H1 (cell line): ENCODE measurements at regions not wholly inside any gene's neighbourhood (a gene's known extent, or its start where the extent isn't known, plus 50 kb on each side); places are given as distances from the start of the nearest gene placed in this dataset.

Experiments
- CTCF ChIA-PET: fragments of 300-600 bp; sonication (Branson Sonifier 250); formaldehyde crosslinking; loops from one replicate; lab custom pipeline; 2021; ENCODE audit not compliant: partially characterized antibody; lab: Charles Lee
- POLR2A ChIA-PET: fragments of 300-600 bp; sonication (Branson Sonifier 250); formaldehyde crosslinking; loops from one replicate; lab custom pipeline; 2021; ENCODE audit warnings: inconsistent platforms; ENCODE audit not compliant: partially characterized antibody; lab: Charles Lee
- DNase-seq, 2 experiments: peaks; one replicate each; pipeline versions ENCODE4 v3.0.0 to v3.0.0-alpha.2; 2010 to 2022; ENCODE audit warnings: low spot score in 2 of 2, low read depth in 1 of 2, mixed read lengths in 1 of 2
- FAIRE-seq: peaks from 2 replicates; lab custom pipeline; 2011; peaks lifted over from hg19 to GRCh38; lab: Jason Lieb, UNC
- H2AFZ ChIP-seq: 2 replicates; pipeline ENCODE4 v1.8.1; 2012; ENCODE audit warnings: low read length, inconsistent platforms
- H2AK5ac ChIP-seq: 2 replicates; pipeline ENCODE4 v1.6.1; 2013; ENCODE audit warnings: low read depth, low read length
- H2BK120ac ChIP-seq: replicated peaks from 2 replicates; pipeline ENCODE3; 2013; ENCODE audit warnings: low read depth, low read length, inconsistent platforms
- H2BK12ac ChIP-seq: 2 replicates; pipeline ENCODE4 v1.6.1; 2013; ENCODE audit warnings: low read depth, low read length
- H2BK15ac ChIP-seq: 2 replicates; pipeline ENCODE4 v1.6.1; 2013; ENCODE audit warnings: low read length
- H2BK20ac ChIP-seq: 2 replicates; pipeline ENCODE4 v1.6.1; 2013; ENCODE audit warnings: low read length
- H2BK5ac ChIP-seq: 2 replicates; pipeline ENCODE4 v1.6.1; 2013; ENCODE audit warnings: low read depth, low read length
- H3K14ac ChIP-seq: 2 replicates; pipeline ENCODE4 v1.6.1; 2013; ENCODE audit warnings: inconsistent platforms; ENCODE audit not compliant: insufficient read length
- H3K18ac ChIP-seq: 2 replicates; pipeline ENCODE4 v1.6.1; 2013; ENCODE audit warnings: low read length; ENCODE audit errors: extremely low read depth
- H3K23ac ChIP-seq: 2 replicates; pipeline ENCODE4 v1.6.1; 2013; ENCODE audit warnings: inconsistent platforms; ENCODE audit not compliant: insufficient read length
- H3K23me2 ChIP-seq: 2 replicates; pipeline ENCODE4 v1.6.1; 2013; ENCODE audit warnings: low read depth, low read length
- H3K27ac ChIP-seq: 2 replicates; pipeline ENCODE4 v1.6.1; 2011; ENCODE audit warnings: low read depth, low read length, inconsistent platforms
- H3K27me3 ChIP-seq, 4 experiments: replicated peaks in 1 of 4; 1 replicate in 1 of 4; 2 replicates in 3 of 4; pipeline versions ENCODE4 v1.6.1 to v1.8.1; 2011 to 2013; ENCODE audit warnings: low read length in 3 of 4, mild to moderate bottlenecking in 3 of 4, inconsistent platforms in 2 of 4, mixed read lengths in 2 of 4, moderate library complexity in 1 of 4; ENCODE audit not compliant: control insufficient read depth in 3 of 4, insufficient read depth in 3 of 4; ENCODE audit errors: extremely low read depth in 1 of 4
- H3K36me3 ChIP-seq, 4 experiments: 2 replicates each; pipeline versions ENCODE4 v1.6.1 to v1.8.1; 2011 to 2013; ENCODE audit warnings: mild to moderate bottlenecking in 4 of 4, low read length in 3 of 4, moderate library complexity in 2 of 4, control low read depth in 1 of 4, inconsistent platforms in 1 of 4; ENCODE audit not compliant: insufficient read depth in 4 of 4, control insufficient read depth in 2 of 4
- H3K4ac ChIP-seq: replicated peaks from 2 replicates; pipeline ENCODE3; 2013; ENCODE audit warnings: low read length, low read depth, mixed read lengths, inconsistent platforms; ENCODE audit not compliant: insufficient read length
- H3K4me1 ChIP-seq, 4 experiments: replicated peaks in 1 of 4; 1 replicate in 1 of 4; 2 replicates in 3 of 4; pipeline versions ENCODE4 v1.6.1 to v1.8.1; 2011 to 2013; ENCODE audit warnings: low read length in 3 of 4, inconsistent platforms in 2 of 4, mixed read lengths in 1 of 4; ENCODE audit not compliant: insufficient read depth in 4 of 4, control insufficient read depth in 3 of 4
- H3K4me2 ChIP-seq, 2 experiments: 2 replicates each; pipeline versions ENCODE4 v1.6.1 to v1.8.1; 2011 to 2013; ENCODE audit warnings: low read depth in 2 of 2, low read length in 2 of 2, control low read depth in 1 of 2, inconsistent platforms in 1 of 2, mild to moderate bottlenecking in 1 of 2; ENCODE audit not compliant: insufficient read depth in 1 of 2
- H3K4me3 ChIP-seq, 4 experiments: fragments of 200-600, 300-600 bp in 1 of 4; sonication (generic), shearing (Covaris generic), sonication (Bioruptor Twin) in 1 of 4; 2 replicates each; pipeline versions ENCODE4 v1.5.1 to v1.8.1; 2011 to 2016; ENCODE audit warnings: low read length in 4 of 4, low read depth in 3 of 4, control low read depth in 2 of 4, inconsistent platforms in 2 of 4, mild to moderate bottlenecking in 2 of 4, mixed read lengths in 1 of 4, moderate library complexity in 1 of 4; ENCODE audit not compliant: insufficient read depth in 2 of 4; ENCODE audit errors: extremely low read depth in 1 of 4
- H3K56ac ChIP-seq: replicated peaks from 2 replicates; pipeline ENCODE3; 2013; ENCODE audit warnings: low read depth, mild to moderate bottlenecking, mixed read lengths, low read length, inconsistent platforms; ENCODE audit not compliant: insufficient read length
- H3K79me1 ChIP-seq: 2 replicates; pipeline ENCODE4 v1.6.1; 2013; ENCODE audit warnings: low read depth, low read length, control low read depth
- H3K79me2 ChIP-seq, 2 experiments: 2 replicates each; pipeline versions ENCODE4 v1.6.1 to v1.8.1; 2012 to 2013; ENCODE audit warnings: low read length in 2 of 2, mild to moderate bottlenecking in 2 of 2, inconsistent platforms in 1 of 2; ENCODE audit not compliant: insufficient read depth in 2 of 2, control insufficient read depth in 1 of 2
- H3K9ac ChIP-seq, 4 experiments: replicated peaks in 1 of 4; 1 replicate in 1 of 4; 2 replicates in 3 of 4; pipeline versions ENCODE4 v1.6.1 to v1.8.1; 2011 to 2013; ENCODE audit warnings: low read depth in 3 of 4, low read length in 3 of 4, control low read depth in 2 of 4, mild to moderate bottlenecking in 2 of 4, moderate library complexity in 2 of 4, inconsistent platforms in 1 of 4; ENCODE audit errors: extremely low read depth in 1 of 4
- H3K9me3 ChIP-seq, 2 experiments: 2 replicates each; pipeline versions ENCODE4 v1.6.1 to v1.8.1; 2012 to 2013; ENCODE audit warnings: mild to moderate bottlenecking in 2 of 2, moderate library complexity in 2 of 2, control low read depth in 1 of 2, inconsistent platforms in 1 of 2, low read depth in 1 of 2, low read length in 1 of 2, mixed read lengths in 1 of 2; ENCODE audit not compliant: insufficient read depth in 2 of 2
- H4K20me1 ChIP-seq, 2 experiments: replicated peaks in 1 of 2; 2 replicates each; pipeline versions ENCODE3 to v1.8.1; 2011 to 2013; ENCODE audit warnings: inconsistent platforms in 2 of 2, low read length in 2 of 2, mild to moderate bottlenecking in 1 of 2; ENCODE audit not compliant: insufficient read depth in 2 of 2, control insufficient read depth in 1 of 2
- H4K5ac ChIP-seq: 2 replicates; pipeline ENCODE4 v1.6.1; 2013; ENCODE audit warnings: low read length, low read depth, mixed read lengths, inconsistent platforms; ENCODE audit not compliant: insufficient read length
- H4K8ac ChIP-seq: 2 replicates; pipeline ENCODE4 v1.8.0; 2013; ENCODE audit warnings: mild to moderate bottlenecking, moderate library complexity, low read length, inconsistent platforms; ENCODE audit not compliant: insufficient read depth; ENCODE audit errors: extremely low read depth
- H4K91ac ChIP-seq: replicated peaks from 2 replicates; pipeline ENCODE3; 2013; ENCODE audit warnings: low read length, mixed read lengths, inconsistent platforms; ENCODE audit not compliant: insufficient read length
- TAF7 ChIP-seq: optimal IDR thresholded peaks from 2 replicates; pipeline ENCODE3; 2011; ENCODE audit warnings: low read depth, mild to moderate bottlenecking, inconsistent platforms, low read length, moderate library complexity, borderline replicate concordance
- WGBS, 2 experiments: shearing (Covaris generic) in 1 of 2; methylation state at CpG; one replicate each; pipeline versions ENCODE4 v1.1.6 to v1.1.7; 2013 to 2015; ENCODE audit warnings: low lambda C conversion rate in 2 of 2, mixed read lengths in 2 of 2, inconsistent platforms in 1 of 2, low coverage in 1 of 2, missing lambda C conversion rate in 1 of 2; ENCODE audit not compliant: insufficient replicate concordance in 2 of 2, insufficient coverage in 1 of 2, insufficient read length in 1 of 2; ENCODE audit errors: extremely low coverage in 1 of 2, missing lambda C conversion rate in 1 of 2; 5-methylcytosine and 5-hydroxymethylcytosine counted together
- TF ChIP-seq, protein P1 (sequence below), 3 experiments: IDR thresholded peaks; 1 replicate in 2 of 3; 2 replicates in 1 of 3; pipeline versions ENCODE4 v1.5.1 to v1.6.1; 2011; ENCODE audit warnings: low read length in 3 of 3, mild to moderate bottlenecking in 3 of 3, inconsistent platforms in 2 of 3, low read depth in 1 of 3, moderate library complexity in 1 of 3; ENCODE audit not compliant: insufficient read depth in 1 of 3; ENCODE audit errors: control extremely low read depth in 1 of 3

DNA sequence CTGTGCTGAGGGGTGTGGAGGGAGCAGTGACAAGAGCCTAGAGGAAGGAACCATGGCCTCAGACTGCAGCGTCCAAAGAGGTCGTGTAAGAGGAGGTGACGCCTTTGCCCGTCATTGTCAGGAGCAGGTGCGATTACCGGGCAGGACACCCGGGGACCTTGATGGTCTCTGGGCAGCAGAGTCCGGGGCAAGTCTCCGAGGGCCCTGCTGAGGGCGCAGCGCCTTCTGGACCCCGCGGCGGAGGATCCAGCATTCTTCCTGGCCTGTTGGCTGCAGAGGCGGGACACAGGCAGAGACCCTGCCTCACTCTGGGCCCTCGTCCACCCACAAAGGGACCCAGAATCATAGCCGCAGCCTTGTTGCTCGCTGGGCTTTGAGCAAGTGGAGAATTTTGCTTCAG is 1168.8 kb downstream of the BRD1 start:
- 97% methylated on average over 16 of the region's 18 CpGs; no CpG with 5 or more reads in 1 of the 2 experiments for WGBS, 2 experiments
- TF ChIP-seq, protein P1, sequence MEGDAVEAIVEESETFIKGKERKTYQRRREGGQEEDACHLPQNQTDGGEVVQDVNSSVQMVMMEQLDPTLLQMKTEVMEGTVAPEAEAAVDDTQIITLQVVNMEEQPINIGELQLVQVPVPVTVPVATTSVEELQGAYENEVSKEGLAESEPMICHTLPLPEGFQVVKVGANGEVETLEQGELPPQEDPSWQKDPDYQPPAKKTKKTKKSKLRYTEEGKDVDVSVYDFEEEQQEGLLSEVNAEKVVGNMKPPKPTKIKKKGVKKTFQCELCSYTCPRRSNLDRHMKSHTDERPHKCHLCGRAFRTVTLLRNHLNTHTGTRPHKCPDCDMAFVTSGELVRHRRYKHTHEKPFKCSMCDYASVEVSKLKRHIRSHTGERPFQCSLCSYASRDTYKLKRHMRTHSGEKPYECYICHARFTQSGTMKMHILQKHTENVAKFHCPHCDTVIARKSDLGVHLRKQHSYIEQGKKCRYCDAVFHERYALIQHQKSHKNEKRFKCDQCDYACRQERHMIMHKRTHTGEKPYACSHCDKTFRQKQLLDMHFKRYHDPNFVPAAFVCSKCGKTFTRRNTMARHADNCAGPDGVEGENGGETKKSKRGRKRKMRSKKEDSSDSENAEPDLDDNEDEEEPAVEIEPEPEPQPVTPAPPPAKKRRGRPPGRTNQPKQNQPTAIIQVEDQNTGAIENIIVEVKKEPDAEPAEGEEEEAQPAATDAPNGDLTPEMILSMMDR (IDR thresholded peaks at IDR 0.05; ENCODE audit: control extremely low read depth in 1 of 3, insufficient read depth in 1 of 3, low read depth in 1 of 3, low read length in 3 of 3): no peak
- TF ChIP-seq TAF7: no peak
- TF ChIP-seq, all 59 proteins: peak for 0

More for the DNA sequence above, 1168.8 kb downstream of the BRD1 start:
- Histone ChIP-seq H4K20me1 (peaks cover 0 to 6% of the 10 kb centered on the region in 2 experiments), H4K5ac (no peak overlapping the region), H4K91ac (no peak overlapping the region), H3K14ac (no peak overlapping the region), H3K27ac (no peak overlapping the region), H3K18ac (no peak overlapping the region), H4K8ac (no peak overlapping the region), H3K27me3 (no peaks in the 10 kb centered on the region), H3K36me3 (no peaks in the 10 kb centered on the region), H2BK15ac (no peak overlapping the region), H3K79me2 (no peaks in the 10 kb centered on the region), H3K23me2 (no peaks in the 10 kb centered on the region), H3K4ac (no peak overlapping the region), H2BK12ac (no peak overlapping the region), H2BK120ac (no peak overlapping the region), H3K9ac (no peak overlapping the region), H3K9me3 (peaks cover 5% of the 10 kb centered on the region in 2 experiments; a peak in 3 of 4 replicates), H3K56ac (no peak overlapping the region), H2AFZ (no peak overlapping the region), H2BK5ac (no peak overlapping the region), H2BK20ac (no peak overlapping the region), H3K23ac (no peak overlapping the region), H3K4me3 (no peak overlapping the region), H3K4me1 (no peaks in the 10 kb centered on the region), H2AK5ac (no peak overlapping the region), H3K4me2 (no peak overlapping the region), H3K79me1 (no peaks in the 10 kb centered on the region)
- FAIRE-seq: no peak
- CTCF ChIA-PET: interaction anchor here (0.9 kb wide), 1 partner anchor 37 kb away, joined by 3 read pairs; no protein-coding TSS in a partner anchor
- POLR2A ChIA-PET: no interaction called here
- no peak for DNase-seq
